ENCODE measurements at regions not wholly inside any gene's neighbourhood (a gene's known extent, or its start where the extent isn't known, plus 50 kb on each side); places are given as distances from the start of the nearest gene placed in this dataset.

DNA sequence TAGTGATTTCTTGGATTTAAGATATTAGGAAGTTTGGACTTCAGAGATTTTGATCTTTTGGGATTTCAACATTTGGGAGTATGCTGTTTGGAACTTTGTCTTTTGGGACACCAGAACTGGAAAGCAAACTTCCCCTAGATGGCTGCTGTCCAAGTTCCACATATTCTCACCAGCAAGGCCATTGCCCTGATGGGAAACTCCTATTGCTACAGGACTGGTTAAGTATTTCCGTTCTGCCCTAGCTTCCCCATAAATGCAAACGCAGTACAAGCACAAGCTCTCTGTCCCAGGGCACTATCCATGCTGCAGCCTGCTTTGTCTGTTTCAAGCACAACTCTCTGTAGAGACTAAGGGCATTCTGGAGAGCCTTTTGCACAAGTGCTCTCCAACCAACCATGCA, 79.3 kb upstream of the SLC25A13 start:
- no peak for ATAC-seq (ENCODE audit: low FRiP score in 2 of 2)
- 47 to 57% methylated on average over 2 of the region's 2 CpGs for WGBS, 2 donors

DNA sequence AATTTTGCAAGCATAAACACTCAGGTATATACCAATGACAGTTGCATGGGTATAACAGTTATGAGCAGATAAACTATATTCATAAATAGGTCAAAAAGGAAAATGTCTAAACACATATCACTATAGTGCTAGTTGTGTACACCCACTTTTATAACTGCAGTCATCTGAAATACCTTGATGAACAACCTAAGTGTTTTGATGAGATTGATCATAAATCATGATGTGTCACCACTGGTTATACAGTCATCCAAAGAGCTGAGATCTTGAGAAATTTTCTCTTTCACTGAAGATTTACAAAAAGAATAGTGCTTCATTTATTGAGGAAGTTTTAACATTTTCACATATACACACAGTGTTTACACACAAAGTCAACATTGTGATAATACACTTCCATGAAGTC, 78.6 kb upstream of the SLC25A13 start:
- no peak overlapping the region for H3K4me3 ChIP-seq
- DNase-seq, result no peak
- no peaks in the 10 kb centered on the region for H3K4me1 ChIP-seq
- H3K9me3 ChIP-seq, result no peaks in the 10 kb centered on the region
- H3K36me3 ChIP-seq, result no peaks in the 10 kb centered on the region
- TF ChIP-seq, protein P1, sequence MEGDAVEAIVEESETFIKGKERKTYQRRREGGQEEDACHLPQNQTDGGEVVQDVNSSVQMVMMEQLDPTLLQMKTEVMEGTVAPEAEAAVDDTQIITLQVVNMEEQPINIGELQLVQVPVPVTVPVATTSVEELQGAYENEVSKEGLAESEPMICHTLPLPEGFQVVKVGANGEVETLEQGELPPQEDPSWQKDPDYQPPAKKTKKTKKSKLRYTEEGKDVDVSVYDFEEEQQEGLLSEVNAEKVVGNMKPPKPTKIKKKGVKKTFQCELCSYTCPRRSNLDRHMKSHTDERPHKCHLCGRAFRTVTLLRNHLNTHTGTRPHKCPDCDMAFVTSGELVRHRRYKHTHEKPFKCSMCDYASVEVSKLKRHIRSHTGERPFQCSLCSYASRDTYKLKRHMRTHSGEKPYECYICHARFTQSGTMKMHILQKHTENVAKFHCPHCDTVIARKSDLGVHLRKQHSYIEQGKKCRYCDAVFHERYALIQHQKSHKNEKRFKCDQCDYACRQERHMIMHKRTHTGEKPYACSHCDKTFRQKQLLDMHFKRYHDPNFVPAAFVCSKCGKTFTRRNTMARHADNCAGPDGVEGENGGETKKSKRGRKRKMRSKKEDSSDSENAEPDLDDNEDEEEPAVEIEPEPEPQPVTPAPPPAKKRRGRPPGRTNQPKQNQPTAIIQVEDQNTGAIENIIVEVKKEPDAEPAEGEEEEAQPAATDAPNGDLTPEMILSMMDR (IDR thresholded peaks at IDR 0.05), result no peak
- TF ChIP-seq EP300 (IDR thresholded peaks at IDR 0.05) (no peak), POLR2AphosphoS5 (IDR thresholded peaks at IDR 0.05) (no peak), POLR2A (IDR thresholded peaks at IDR 0.05) (no peak)
- no peak for ATAC-seq (ENCODE audit: low FRiP score in 2 of 2)
- H3K27ac ChIP-seq, result no peak overlapping the region
- H3K27me3 ChIP-seq, result no peaks in the 10 kb centered on the region

More for the DNA sequence above, 79.3 kb upstream of the SLC25A13 start:
- no peaks in the 10 kb centered on the region for H3K36me3 ChIP-seq
- H3K27me3 ChIP-seq, result no peaks in the 10 kb centered on the region
- H3K9me3 ChIP-seq, result no peaks in the 10 kb centered on the region
- TF ChIP-seq, protein P1 (IDR thresholded peaks at IDR 0.05), result no peak
- TF ChIP-seq POLR2A (IDR thresholded peaks at IDR 0.05) (no peak), EP300 (IDR thresholded peaks at IDR 0.05) (no peak), POLR2AphosphoS5 (IDR thresholded peaks at IDR 0.05) (no peak)
- no peak overlapping the region for H3K4me3 ChIP-seq
- no peak for DNase-seq
- no peak overlapping the region for H3K27ac ChIP-seq
- no peaks in the 10 kb centered on the region for H3K4me1 ChIP-seq

DNA sequence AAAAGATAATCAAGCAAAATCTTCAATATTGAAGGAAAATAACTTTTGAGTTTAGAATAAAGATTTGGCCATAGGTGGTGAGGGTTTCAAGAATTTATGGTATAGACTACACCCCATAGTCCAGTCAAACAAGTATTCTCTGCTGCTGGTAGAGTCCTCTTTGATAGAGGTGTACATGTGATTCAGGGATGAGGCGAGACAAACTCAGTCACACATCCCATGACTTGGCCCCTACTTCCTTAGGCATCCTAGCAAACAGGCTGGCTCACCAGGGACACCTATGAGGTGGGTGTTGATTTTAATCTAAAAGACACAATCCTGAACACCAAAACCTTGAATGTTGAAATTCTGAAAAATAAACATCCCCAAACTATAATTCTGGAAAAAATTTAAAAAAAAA, 78.1 kb upstream of the SLC25A13 start:
- no peak for DNase-seq
- no peak overlapping the region for H3K27ac ChIP-seq
- H3K4me1 ChIP-seq, result no peaks in the 10 kb centered on the region
- ATAC-seq (ENCODE audit: low FRiP score in 2 of 2), result no peak
- no peaks in the 10 kb centered on the region for H3K27me3 ChIP-seq
- 83 to 95% methylated on average over 1 of the region's 1 CpG for whole genome bisulfite sequencing, 2 donors
- no peak overlapping the region for H3K4me3 ChIP-seq
- no peaks in the 10 kb centered on the region for H3K36me3 ChIP-seq
- H3K9me3 ChIP-seq, result no peaks in the 10 kb centered on the region
- TF ChIP-seq, protein P1 (IDR thresholded peaks at IDR 0.05), result no peak
- TF ChIP-seq POLR2AphosphoS5 (IDR thresholded peaks at IDR 0.05) (no peak), POLR2A (IDR thresholded peaks at IDR 0.05) (no peak), EP300 (IDR thresholded peaks at IDR 0.05) (no peak)

DNA sequence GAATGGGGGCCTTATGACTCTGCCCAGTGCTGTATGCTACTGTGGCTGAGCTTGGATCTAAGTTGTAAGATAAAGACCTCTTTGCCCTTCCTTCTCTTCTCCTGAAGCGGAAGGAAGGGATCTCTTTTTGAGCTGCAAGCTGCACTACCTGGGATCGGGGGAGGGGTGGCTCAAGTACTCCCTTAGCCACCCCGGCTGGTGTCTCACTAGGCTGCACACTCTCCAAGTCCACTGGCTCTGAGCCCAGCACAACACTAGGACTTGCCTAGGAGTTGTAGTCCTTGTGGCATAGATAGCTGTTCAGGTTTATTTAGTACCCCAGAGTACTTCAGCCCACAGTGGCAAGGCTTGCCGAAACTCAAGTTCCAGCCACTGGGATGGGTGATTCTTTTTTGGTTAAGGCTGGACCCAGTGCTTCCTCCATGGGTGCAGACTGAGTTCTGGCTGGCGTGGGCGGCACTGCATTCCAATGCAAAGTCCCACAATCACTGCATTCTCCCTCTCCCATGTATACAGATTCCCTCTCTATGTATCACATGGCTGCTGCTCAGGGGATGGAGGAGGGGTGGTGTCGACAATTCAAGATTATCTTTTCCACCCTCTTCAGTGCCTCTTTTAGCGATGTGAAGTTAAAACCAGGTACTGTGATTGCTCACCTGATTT, 76.2 kb upstream of the SLC25A13 start:
- 70 to 79% methylated on average over 8 of the region's 8 CpGs for WGBS, 2 donors
- no peaks in the 10 kb centered on the region for H3K4me1 ChIP-seq
- no peaks in the 10 kb centered on the region for H3K27me3 ChIP-seq
- DNase-seq (no peak), ATAC-seq (ENCODE audit: low FRiP score in 2 of 2) (no peak)
- H3K4me3 ChIP-seq, result no peak overlapping the region
- H3K27ac ChIP-seq, result no peak overlapping the region
- H3K36me3 ChIP-seq, result no peaks in the 10 kb centered on the region
- TF ChIP-seq POLR2AphosphoS5 (IDR thresholded peaks at IDR 0.05), result no peak
- H3K9me3 ChIP-seq, result no peaks in the 10 kb centered on the region

DNA sequence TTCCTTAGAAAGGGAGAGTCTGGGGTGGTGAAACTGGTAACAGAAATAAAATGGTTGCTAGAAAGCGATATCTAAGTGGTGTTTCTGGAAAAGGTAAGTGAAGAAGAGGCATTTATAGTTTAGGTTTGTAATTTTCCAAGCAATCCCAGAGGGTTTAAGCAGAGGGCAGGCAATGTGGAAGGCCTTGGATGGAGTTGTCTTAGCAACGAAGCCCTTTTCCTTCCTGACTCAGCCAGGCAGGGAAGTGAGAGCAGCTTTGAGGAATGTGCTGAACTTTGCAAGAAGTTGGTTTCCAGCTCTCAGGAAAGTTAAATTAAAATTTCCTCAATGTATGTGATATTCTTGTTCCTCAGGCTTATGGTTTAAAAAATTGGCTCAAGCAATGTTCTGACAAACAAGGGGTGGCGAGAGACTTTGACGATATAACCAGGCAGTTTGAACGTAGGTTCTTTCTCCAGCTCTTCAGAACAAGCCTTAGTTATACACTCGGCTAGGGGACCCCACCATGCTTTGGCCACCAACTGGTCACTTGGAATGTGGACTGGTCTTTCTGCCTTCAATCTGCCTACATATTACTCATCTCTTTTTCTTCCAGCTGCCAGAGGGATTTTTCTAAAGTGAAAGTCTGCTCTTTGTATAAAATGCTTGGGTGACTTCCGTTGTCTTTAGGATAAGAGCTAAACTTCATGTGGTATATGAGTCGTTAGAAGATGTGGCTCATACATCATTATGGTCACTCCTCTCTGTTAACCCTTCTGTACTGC, 66.9 kb upstream of the SLC25A13 start:
- ATAC-seq (ENCODE audit: low FRiP score in 2 of 2), result peak; percentile 61 to 70

More for the DNA sequence above, 66.9 kb upstream of the SLC25A13 start:
- Histone ChIP-seq H3K27ac (peak overlapping the region in 1 of 4 donors; percentile 67), H3K9me3 (no peaks in the 10 kb centered on the region), H3K27me3 (no peaks in the 10 kb centered on the region), H3K4me1 (peaks cover 0 to 3% (median 0%) of the 10 kb centered on the region in 4 donors), H3K4me3 (no peak overlapping the region), H3K36me3 (no peaks in the 10 kb centered on the region)
- WGBS, 2 donors, result 60 to 68% methylated on average over 8 of the region's 8 CpGs
- DNase-seq, result no peak
- no peak for TF ChIP-seq POLR2A (IDR thresholded peaks at IDR 0.05)
- TF ChIP-seq, protein P1 (IDR thresholded peaks at IDR 0.05), result no peak
- no peak for TF ChIP-seq EP300 (IDR thresholded peaks at IDR 0.05)
- no peak for TF ChIP-seq POLR2AphosphoS5 (IDR thresholded peaks at IDR 0.05)
